ENCODE measurements at regions not wholly inside any gene's neighbourhood (a gene's known extent, or its start where the extent isn't known, plus 50 kb on each side); places are given as distances from the start of the nearest gene placed in this dataset.

DNA sequence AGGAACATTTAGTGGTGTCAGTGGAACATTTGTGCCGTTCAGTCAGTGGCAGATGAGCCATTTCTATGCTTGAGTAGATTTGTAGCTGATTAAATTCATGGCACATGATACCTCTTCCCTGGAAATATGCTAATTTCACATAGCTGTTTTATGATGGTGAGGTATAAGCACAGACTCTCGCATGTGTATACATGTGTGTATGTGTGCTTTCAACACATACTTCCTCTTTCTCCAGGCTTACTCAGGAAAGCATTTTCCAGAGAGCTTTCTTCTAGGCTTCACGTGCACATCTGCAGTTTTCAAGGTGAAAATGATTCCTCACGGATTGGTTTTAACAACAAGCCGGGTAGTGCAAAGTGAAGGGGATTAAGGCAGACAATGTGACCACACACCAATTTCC is 396.5 kb downstream of the HDGFL1 start:
- Mint-ChIP-seq H3K36me3 (no peaks in the 10 kb centered on the region), H3K27me3 (peaks cover 0 to 3% of the 10 kb centered on the region in 2 donors), H3K4me1 (peaks cover 0 to 4% (median 3%) of the 10 kb centered on the region in 3 donors), H3K9me3 (peaks cover 4% of the 10 kb centered on the region in 3 donors), H3K27ac (no peak overlapping the region), H3K4me3 (no peak overlapping the region)
- no CpG with 5 or more reads among the region's 5 CpGs for WGBS (ENCODE audit: insufficient coverage)
- ATAC-seq (replicated peaks in 1 of 4) (no peak), DNase-seq (no peak)
- no peaks in the 10 kb centered on the region for H3K36me3 ChIP-seq (ENCODE audit: control insufficient read depth in 2 of 2, extremely low read depth in 1 of 2, insufficient read depth in 1 of 2, low read length in 1 of 2)
- H3K27ac ChIP-seq (ENCODE audit: low read length) = no peak overlapping the region
- no peaks in the 10 kb centered on the region for H3K27me3 ChIP-seq (replicated peaks in 1 of 2; ENCODE audit: control insufficient read depth in 2 of 2, extremely low read depth in 1 of 2, insufficient read depth in 2 of 2, low read length in 1 of 2)
- no peaks in the 10 kb centered on the region for H3K9me3 ChIP-seq
- H3K4me3 ChIP-seq (ENCODE audit: control insufficient read depth in 1 of 2, extremely low read depth in 1 of 2, low read length in 1 of 2) = no peak overlapping the region
- peaks cover 0 to 10% of the 10 kb centered on the region in 2 experiments for H3K4me1 ChIP-seq (ENCODE audit: control insufficient read depth in 1 of 2, extremely low read depth in 1 of 2, insufficient read depth in 2 of 2, low read length in 2 of 2)
- CTCF ChIA-PET = no interaction called here
- POLR2A ChIA-PET = no interaction called here

DNA sequence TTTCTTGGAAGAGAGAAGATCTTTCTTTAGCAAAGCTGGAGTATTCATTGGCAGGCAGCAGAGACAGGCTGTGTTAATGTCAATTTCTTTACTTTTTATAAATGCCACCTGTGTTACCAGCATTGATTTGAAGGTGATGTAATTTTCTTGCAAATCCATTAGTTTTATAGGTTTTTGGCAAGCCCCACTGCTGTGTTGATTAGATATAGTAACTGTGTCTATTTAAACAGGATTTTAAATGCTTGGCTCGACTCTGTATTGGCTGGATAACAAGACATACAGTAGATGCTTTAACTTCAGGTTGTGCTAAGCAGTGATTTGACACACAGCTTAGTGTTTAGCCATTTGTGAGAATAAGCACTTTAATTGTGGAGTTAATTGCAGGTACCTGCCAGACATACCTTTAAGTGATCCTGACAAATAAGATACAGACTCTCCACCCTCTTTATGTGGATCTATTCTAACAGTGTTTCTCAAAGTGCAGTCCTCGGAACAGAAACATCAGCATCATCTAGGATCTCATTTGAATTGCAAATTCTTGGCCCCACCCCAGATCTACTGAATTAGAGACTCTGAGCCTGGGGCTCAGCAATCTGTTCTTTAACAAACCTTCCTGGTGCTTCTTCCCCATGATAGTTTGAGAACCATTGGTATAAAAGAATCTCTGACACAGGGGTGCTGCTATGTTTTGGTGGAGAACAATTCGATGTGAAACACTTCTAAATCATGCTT is 397.5 kb downstream of the HDGFL1 start:
- no peaks in the 10 kb centered on the region for H3K9me3 ChIP-seq
- Mint-ChIP-seq H3K27me3 (peaks cover 0 to 3% of the 10 kb centered on the region in 2 donors), H3K36me3 (no peaks in the 10 kb centered on the region), H3K9me3 (peaks cover 4% of the 10 kb centered on the region in 3 donors), H3K4me3 (no peak overlapping the region), H3K4me1 (peaks cover 0 to 4% (median 3%) of the 10 kb centered on the region in 3 donors), H3K27ac (no peak overlapping the region)
- peaks cover 0 to 10% of the 10 kb centered on the region in 2 experiments for H3K4me1 ChIP-seq (ENCODE audit: control insufficient read depth in 1 of 2, extremely low read depth in 1 of 2, insufficient read depth in 2 of 2, low read length in 2 of 2)
- DNase-seq (no peak), ATAC-seq (replicated peaks in 1 of 4) (no peak)
- no peaks in the 10 kb centered on the region for H3K36me3 ChIP-seq (ENCODE audit: control insufficient read depth in 2 of 2, extremely low read depth in 1 of 2, insufficient read depth in 1 of 2, low read length in 1 of 2)
- no peak overlapping the region for H3K27ac ChIP-seq (ENCODE audit: low read length)
- WGBS (ENCODE audit: insufficient coverage) = 43% methylated on average over 1 of the region's 3 CpGs
- ChIA-PET POLR2A (no interaction called here), CTCF (no interaction called here)
- no peak overlapping the region for H3K4me3 ChIP-seq (ENCODE audit: control insufficient read depth in 1 of 2, extremely low read depth in 1 of 2, low read length in 1 of 2)
- no peaks in the 10 kb centered on the region for H3K27me3 ChIP-seq (replicated peaks in 1 of 2; ENCODE audit: control insufficient read depth in 2 of 2, extremely low read depth in 1 of 2, insufficient read depth in 2 of 2, low read length in 1 of 2)

GRCh38 chr6:22970004-22970403 is 400.6 kb downstream of the HDGFL1 start:
- no peaks in the 10 kb centered on the region for H3K4me1 ChIP-seq (ENCODE audit: control insufficient read depth in 1 of 2, extremely low read depth in 1 of 2, insufficient read depth in 2 of 2, low read length in 2 of 2)
- Mint-ChIP-seq H3K4me3 (no peak overlapping the region), H3K4me1 (no peaks in the 10 kb centered on the region), H3K9me3 (peaks cover 4 to 7% (median 4%) of the 10 kb centered on the region in 3 donors), H3K36me3 (no peaks in the 10 kb centered on the region), H3K27me3 (no peaks in the 10 kb centered on the region), H3K27ac (no peak overlapping the region)
- ChIA-PET POLR2A (no interaction called here), CTCF (no interaction called here)
- H3K9me3 ChIP-seq = no peaks in the 10 kb centered on the region
- no peak overlapping the region for H3K4me3 ChIP-seq (ENCODE audit: control insufficient read depth in 1 of 2, extremely low read depth in 1 of 2, low read length in 1 of 2)
- ATAC-seq (replicated peaks in 1 of 4) (no peak), DNase-seq (no peak)
- H3K36me3 ChIP-seq (ENCODE audit: control insufficient read depth in 2 of 2, extremely low read depth in 1 of 2, insufficient read depth in 1 of 2, low read length in 1 of 2) = no peaks in the 10 kb centered on the region
- H3K27me3 ChIP-seq (replicated peaks in 1 of 2; ENCODE audit: control insufficient read depth in 2 of 2, extremely low read depth in 1 of 2, insufficient read depth in 2 of 2, low read length in 1 of 2) = no peaks in the 10 kb centered on the region
- WGBS (ENCODE audit: insufficient coverage) = no CpG with 5 or more reads among the region's 1 CpG
- no peak overlapping the region for H3K27ac ChIP-seq (ENCODE audit: low read length)

- Mint-ChIP-seq H3K27ac (no peak overlapping the region), H3K4me3 (no peak overlapping the region), H3K36me3 (no peaks in the 10 kb centered on the region), H3K27me3 (no peaks in the 10 kb centered on the region), H3K4me1 (no peaks in the 10 kb centered on the region), H3K9me3 (peaks cover 4 to 7% (median 4%) of the 10 kb centered on the region in 3 donors)
- DNase-seq (no peak), ATAC-seq (replicated peaks in 1 of 4) (no peak)
- POLR2A ChIA-PET = no interaction called here
- 86% methylated on average over 2 of the region's 3 CpGs for WGBS (ENCODE audit: insufficient coverage)
- Histone ChIP-seq H3K36me3 (ENCODE audit: control insufficient read depth in 2 of 2, extremely low read depth in 1 of 2, insufficient read depth in 1 of 2, low read length in 1 of 2) (no peaks in the 10 kb centered on the region), H3K9me3 (no peaks in the 10 kb centered on the region), H3K27ac (ENCODE audit: low read length) (no peak overlapping the region), H3K4me1 (ENCODE audit: control insufficient read depth in 1 of 2, extremely low read depth in 1 of 2, insufficient read depth in 2 of 2, low read length in 2 of 2) (no peaks in the 10 kb centered on the region), H3K4me3 (ENCODE audit: control insufficient read depth in 1 of 2, extremely low read depth in 1 of 2, low read length in 1 of 2) (no peak overlapping the region), H3K27me3 (replicated peaks in 1 of 2; ENCODE audit: control insufficient read depth in 2 of 2, extremely low read depth in 1 of 2, insufficient read depth in 2 of 2, low read length in 1 of 2) (no peaks in the 10 kb centered on the region)
- CTCF ChIA-PET = no interaction called here
Measured at GRCh38 chr6:22972771-22973170, 403.4 kb downstream of the HDGFL1 start.

DNA sequence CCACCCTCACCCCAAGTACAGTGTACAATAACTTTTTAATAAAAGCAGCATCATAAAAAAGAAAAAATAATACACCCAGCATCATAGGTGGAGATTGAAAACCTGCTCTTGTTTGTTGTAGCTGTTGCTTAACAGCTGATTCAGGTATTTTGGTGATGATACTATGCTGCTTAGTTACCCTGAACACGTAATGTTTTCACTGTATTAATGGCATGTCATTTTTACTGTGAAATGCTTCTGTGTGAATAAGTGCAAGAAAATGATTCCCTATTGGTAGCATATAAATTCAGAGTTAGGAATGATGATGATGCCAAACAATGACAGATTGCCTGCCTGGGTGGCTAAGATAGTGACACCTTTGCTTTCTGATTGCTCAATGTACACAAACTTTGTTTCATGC is 405.7 kb downstream of the HDGFL1 start:
- DNase-seq = no peak
- no peaks in the 10 kb centered on the region for H3K4me1 Mint-ChIP-seq
- Histone ChIP-seq H3K36me3 (ENCODE audit: control insufficient read depth in 2 of 2, extremely low read depth in 1 of 2, insufficient read depth in 1 of 2, low read length in 1 of 2) (no peaks in the 10 kb centered on the region), H3K27me3 (replicated peaks in 1 of 2; ENCODE audit: control insufficient read depth in 2 of 2, extremely low read depth in 1 of 2, insufficient read depth in 2 of 2, low read length in 1 of 2) (no peaks in the 10 kb centered on the region), H3K4me1 (ENCODE audit: control insufficient read depth in 1 of 2, extremely low read depth in 1 of 2, insufficient read depth in 2 of 2, low read length in 2 of 2) (no peaks in the 10 kb centered on the region), H3K27ac (ENCODE audit: low read length) (no peak overlapping the region), H3K4me3 (ENCODE audit: control insufficient read depth in 1 of 2, extremely low read depth in 1 of 2, low read length in 1 of 2) (no peak overlapping the region), H3K9me3 (no peaks in the 10 kb centered on the region)
- no peaks in the 10 kb centered on the region for H3K27me3 Mint-ChIP-seq
- POLR2A ChIA-PET = no interaction called here
- no peak overlapping the region for H3K4me3 Mint-ChIP-seq
- H3K27ac Mint-ChIP-seq = no peak overlapping the region
- CTCF ChIA-PET = no interaction called here
- no peak for ATAC-seq (replicated peaks in 1 of 4)
- H3K36me3 Mint-ChIP-seq = no peaks in the 10 kb centered on the region
- peaks cover 0 to 6% (median 3%) of the 10 kb centered on the region in 3 donors for H3K9me3 Mint-ChIP-seq
- WGBS (ENCODE audit: insufficient coverage) = no CpG with 5 or more reads among the region's 1 CpG

GRCh38 chr6:22980446-22980845 is 411.1 kb downstream of the HDGFL1 start:
- Mint-ChIP-seq H3K27ac (no peak overlapping the region), H3K36me3 (no peaks in the 10 kb centered on the region), H3K27me3 (no peaks in the 10 kb centered on the region), H3K9me3 (peaks cover 3 to 14% (median 8%) of the 10 kb centered on the region in 3 donors), H3K4me1 (no peaks in the 10 kb centered on the region), H3K4me3 (no peak overlapping the region)
- no peaks in the 10 kb centered on the region for H3K9me3 ChIP-seq
- DNase-seq = no peak
- CTCF ChIA-PET = no interaction called here
- H3K27ac ChIP-seq (ENCODE audit: low read length) = no peak overlapping the region
- no peaks in the 10 kb centered on the region for H3K27me3 ChIP-seq (replicated peaks in 1 of 2; ENCODE audit: control insufficient read depth in 2 of 2, extremely low read depth in 1 of 2, insufficient read depth in 2 of 2, low read length in 1 of 2)
- no peak for ATAC-seq (replicated peaks in 1 of 4)
- no peak overlapping the region for H3K4me3 ChIP-seq (ENCODE audit: control insufficient read depth in 1 of 2, extremely low read depth in 1 of 2, low read length in 1 of 2)
- WGBS (ENCODE audit: insufficient coverage) = 82% methylated on average over 2 of the region's 2 CpGs
- POLR2A ChIA-PET = no interaction called here
- H3K4me1 ChIP-seq (ENCODE audit: control insufficient read depth in 1 of 2, extremely low read depth in 1 of 2, insufficient read depth in 2 of 2, low read length in 2 of 2) = no peaks in the 10 kb centered on the region
- H3K36me3 ChIP-seq (ENCODE audit: control insufficient read depth in 2 of 2, extremely low read depth in 1 of 2, insufficient read depth in 1 of 2, low read length in 1 of 2) = no peaks in the 10 kb centered on the region

Measured in T-cell (primary cell).